SW 1271 (cell line): ENCODE measurements at regions not wholly inside any gene's neighbourhood (a gene's known extent, or its start where the extent isn't known, plus 50 kb on each side); places are given as distances from the start of the nearest gene placed in this dataset.
A peak's percentile ranks its signal among the peaks of the same experiment; 100 is the strongest.
"Not testable (repeated sequence)": the region's sequence is repeated elsewhere in the genome, so short reads cannot be mapped to it uniquely, and the experiment has no call there.

Experiments used
- DNase-seq, 2 experiments: peaks; one replicate each; lab custom pipeline; 2025; lab: John Stamatoyannopoulos, UW

DNA sequence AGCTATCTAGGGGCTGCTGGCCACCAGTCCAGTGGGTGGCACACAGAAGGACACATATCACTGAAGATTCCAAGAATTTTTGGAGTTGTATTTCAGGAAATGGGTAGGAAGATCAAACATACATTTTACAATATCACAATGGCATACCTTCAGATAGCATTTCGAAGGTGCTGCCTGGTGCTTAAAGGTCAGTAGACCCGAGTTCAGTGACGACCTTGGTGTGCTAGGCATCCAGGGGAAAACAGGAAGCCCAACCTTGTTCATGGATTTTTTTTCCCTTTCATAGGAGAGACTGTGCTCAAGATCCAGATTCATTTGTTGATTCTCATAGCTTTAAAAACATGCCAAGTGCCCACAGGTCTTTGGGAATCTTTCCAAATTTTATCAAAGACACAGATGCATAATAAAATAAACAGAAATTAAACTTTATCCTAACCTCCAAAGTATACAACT lies 51.0 kb upstream of the RCBTB2 start:
- DNase-seq: no peak

DNA sequence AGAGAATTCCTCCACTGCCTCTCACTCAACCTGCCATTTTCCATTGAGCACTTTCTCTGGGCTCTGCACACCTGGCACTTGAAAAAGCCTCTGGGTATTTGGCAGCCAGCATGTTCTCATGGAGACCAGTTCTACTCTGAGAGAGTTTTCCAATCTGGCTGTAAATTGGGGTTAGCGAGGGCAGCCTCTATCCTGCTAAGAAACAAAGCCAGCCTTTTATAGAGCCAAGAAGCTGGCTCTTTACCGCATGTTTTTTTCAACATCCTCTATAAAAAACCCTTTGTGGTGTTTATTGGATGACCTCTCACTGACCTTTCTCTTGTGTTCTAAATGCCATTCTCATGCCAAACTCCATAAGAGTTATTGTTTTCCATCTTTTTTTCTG lies 52.6 kb upstream of the RCBTB2 start:
- peak in 1 of 2 experiments; percentile 20 for DNase-seq

- no peak for DNase-seq
These were observed 53.8 kb upstream of the RCBTB2 start for GRCh38 chr13:48586591-48587103.

GRCh38 chr13:48588120-48588519 lies 55.2 kb upstream of the RCBTB2 start:
- no peak for DNase-seq

DNA sequence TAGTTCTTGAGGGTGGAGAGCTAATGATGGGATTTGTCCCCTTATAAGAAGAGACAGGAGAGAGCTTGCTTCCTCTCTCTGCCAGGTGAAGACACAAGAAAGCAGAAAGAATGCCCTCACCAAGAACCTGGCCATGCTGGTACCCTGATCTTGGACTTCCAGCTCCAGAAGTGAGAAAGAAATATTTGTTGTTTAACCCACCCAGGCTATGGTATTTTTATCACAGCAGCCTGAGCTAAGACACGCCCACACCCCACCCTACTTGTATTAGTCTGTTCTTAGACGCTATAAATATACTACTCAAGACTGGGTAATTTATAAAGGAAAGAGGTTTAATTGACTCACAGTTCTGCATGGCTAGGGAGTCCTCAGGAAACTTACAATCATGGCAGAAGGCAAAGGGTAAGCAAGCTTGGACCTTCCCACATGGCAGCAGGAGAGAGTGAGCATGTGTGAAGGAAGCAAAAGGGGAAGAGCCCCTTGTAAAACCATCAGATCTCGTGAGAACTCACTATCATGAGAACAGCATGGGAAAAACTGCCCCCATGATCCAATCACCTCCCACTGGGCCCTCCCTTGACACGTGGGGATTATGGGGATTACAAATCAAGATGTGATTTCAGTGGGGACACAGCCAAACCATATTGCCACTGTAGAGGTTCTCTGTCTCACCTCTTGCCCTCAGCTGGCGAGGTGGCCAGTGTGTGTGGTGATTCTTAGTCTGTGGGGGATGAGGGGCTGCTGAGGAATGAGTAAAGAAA lies 57.4 kb upstream of the RCBTB2 start:
- no peak for DNase-seq

DNA sequence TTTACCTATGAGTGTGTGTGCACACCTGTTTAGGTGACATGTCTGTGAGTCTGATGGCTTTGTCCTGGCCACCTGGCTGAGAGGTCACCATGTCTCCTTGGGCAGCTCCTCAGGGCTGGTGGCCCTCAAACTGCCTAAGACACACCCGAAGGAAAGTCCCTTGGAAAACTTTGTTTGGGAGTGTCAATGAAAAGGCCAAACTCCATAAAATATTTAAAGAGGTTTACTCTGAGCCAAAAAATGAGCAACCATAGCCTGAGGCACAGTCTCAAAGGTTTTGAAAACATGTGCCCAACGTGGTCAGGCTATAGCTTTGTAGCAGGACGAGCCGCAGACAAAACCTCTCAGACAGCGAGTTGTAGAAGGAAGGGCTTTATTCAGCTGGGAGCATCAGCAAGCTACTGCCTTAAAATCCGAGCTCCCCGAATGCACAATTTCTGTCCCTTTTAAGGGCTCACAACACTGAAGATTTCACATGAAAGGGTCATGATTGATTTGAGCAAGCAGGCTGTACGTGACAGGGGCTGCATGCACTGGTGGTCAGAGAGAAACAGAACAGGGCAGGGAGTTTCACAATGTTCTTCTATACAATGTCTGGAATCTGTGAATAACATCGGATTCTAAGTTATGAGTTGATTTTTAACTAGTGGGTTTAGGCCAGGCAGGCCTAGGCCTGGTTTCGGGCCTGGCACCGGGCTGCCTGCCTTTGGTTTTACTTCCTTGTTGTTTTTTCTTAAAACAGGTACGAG lies 58.4 kb upstream of the RCBTB2 start:
- not testable (repeated sequence) for DNase-seq

GRCh38 chr13:48591889-48592687 lies 59.2 kb upstream of the RCBTB2 start:
- no peak for DNase-seq

GRCh38 chr13:48592688-48593049 lies 59.8 kb upstream of the RCBTB2 start:
- no peak for DNase-seq

- DNase-seq: no peak
These were observed 60.2 kb upstream of the CYSLTR2 start for GRCh38 chr13:48593536-48593935.

DNA sequence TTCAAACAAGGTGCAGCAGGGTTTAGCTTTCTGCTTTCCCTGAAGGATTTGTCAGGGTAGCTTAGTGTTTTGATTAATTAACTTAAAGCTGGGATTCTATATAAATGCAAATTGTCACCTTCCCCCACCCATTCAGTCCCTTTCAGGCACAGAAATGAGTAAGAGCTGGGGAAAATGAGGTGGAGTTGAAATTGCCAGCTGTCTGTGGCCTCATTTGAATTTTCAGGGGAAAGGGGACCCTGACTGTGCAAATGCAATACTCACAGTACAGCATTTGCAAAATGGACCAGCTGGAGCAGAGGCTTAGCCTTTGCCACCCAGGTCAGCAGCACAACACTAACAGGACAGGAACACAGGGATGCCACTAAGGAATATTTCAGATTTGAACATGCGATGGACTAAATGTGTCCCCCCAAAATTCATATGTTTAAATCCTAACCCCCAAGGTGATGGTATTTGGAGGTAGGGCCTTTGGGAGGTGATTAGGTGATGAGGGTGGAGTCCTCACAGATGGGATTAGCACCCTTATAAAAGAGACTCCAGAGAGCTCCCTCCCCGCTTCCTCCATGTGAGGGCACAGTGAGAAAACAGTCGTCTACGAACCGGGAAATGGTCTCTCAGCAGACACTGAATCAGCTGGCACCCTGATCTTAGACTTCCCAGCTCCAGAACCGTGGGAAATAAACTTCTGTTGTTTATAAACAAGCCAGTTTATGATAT lies 59.5 kb upstream of the CYSLTR2 start:
- DNase-seq: no peak

- DNase-seq: peak; percentile 9 to 67
These were observed 58.0 kb upstream of the CYSLTR2 start for GRCh38 chr13:48595431-48596429.

DNA sequence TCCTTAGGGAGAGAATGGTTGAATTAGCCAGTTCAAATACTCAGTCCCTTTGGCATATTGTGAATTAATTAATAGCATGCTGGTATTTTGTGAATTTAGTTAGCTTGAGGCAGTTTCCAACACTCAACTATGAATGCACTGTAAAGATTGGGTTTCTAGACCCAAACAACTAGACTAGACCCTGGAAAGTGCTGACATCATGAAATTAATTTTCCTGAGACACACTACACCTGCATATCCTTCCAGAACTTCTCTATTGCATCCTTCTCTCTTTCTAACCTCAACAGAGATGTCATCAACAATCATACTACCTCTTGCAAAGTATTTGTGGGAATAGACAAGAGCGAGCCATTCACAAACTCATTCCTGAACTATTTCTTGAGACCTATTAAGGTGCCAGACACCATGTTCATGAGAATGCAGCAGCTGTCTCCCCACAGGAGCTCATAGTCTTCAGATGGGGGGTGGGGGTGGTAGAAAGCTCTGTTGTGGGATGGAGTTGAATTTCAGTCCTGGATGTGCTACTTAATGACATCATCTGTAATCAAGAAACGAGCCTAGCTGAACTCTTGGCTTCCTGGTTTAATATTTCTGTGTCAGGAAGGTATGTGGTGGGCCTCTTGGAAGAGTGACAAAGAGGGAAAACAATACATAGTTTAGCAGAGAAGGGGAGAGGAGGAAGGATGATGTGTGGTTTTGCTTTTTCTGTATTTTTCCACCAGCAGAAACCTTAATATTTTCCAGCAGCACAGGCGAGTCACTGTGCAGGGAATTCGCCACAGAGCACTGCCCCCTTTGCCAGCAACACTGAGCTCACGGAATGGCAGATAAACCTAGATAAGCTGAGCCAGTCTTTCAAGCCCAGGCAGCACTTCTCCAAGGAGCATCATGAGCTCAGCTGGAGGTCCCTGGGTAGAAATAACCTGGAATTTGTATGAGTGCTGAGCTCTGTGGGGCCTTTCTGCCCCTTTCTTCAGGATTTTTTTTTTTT lies 53.1 kb upstream of the CYSLTR2 start:
- no peak for DNase-seq

GRCh38 chr13:48602296-48603016 lies 51.3 kb upstream of the CYSLTR2 start:
- DNase-seq: no peak

DNA sequence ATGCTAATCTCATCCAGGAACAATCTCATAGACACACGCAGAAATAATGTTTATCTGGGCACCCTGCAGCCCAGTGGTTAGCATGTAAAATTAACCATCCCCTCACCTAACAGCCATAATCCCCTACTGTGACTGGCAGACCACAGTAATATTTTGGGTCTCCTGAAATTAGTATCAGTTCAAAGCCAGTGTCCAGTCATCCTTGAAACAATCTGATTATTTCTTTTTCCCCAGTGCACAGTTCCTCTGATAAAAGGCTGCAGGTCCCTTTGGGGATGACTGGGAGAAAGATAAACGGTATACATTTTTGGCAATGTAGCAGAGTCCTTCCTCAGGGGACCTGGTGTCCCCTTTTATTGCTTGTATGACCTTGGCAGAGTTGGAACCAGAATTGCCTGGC lies 50.4 kb upstream of the CYSLTR2 start:
- no peak for DNase-seq
